HG03135 (cell line): ENCODE measurements at regions not wholly inside any gene's neighbourhood (a gene's known extent, or its start where the extent isn't known, plus 50 kb on each side); places are given as distances from the start of the nearest gene placed in this dataset.

Experiments used
- ATAC-seq: cut with Tn5 transposase; IDR thresholded peaks from one replicate; pipeline ENCODE4 v1.9.1; 2021; ENCODE audit warnings: mild to moderate bottlenecking, moderate library complexity; ENCODE audit not compliant: unreplicated experiment

GRCh38 chr20:7817286-7817685 is 123.0 kb downstream of the HAO1 start:
- no peak for ATAC-seq

- no peak for ATAC-seq
Measured at GRCh38 chr20:7818477-7818876, 121.8 kb downstream of the HAO1 start.

GRCh38 chr20:7820897-7821296 is 119.4 kb downstream of the HAO1 start:
- no peak for ATAC-seq

- no peak for ATAC-seq
Measured at GRCh38 chr20:7822772-7823171, 117.5 kb downstream of the HAO1 start.

- no peak for ATAC-seq
Measured at GRCh38 chr20:7828437-7828836, 111.8 kb downstream of the HAO1 start.

GRCh38 chr20:7829031-7829430 is 111.2 kb downstream of the HAO1 start:
- ATAC-seq, result no peak

- ATAC-seq, result no peak
Measured at GRCh38 chr20:7829776-7830175, 110.5 kb downstream of the HAO1 start.
